T47D (cell line): ENCODE measurements at regions not wholly inside any gene's neighbourhood (a gene's known extent, or its start where the extent isn't known, plus 50 kb on each side); places are given as distances from the start of the nearest gene placed in this dataset.

Experiments
- DNase-seq, 2 experiments: peaks; one replicate each; pipeline versions ENCODE4 v3.0.0 to v3.0.0-alpha.2; 2011 to 2012; ENCODE audit warnings: low read depth in 1 of 2, low spot score in 1 of 2
- JUND ChIP-seq: IDR thresholded peaks from 2 replicates; pipeline ENCODE4 v1.6.1; 2012; ENCODE audit warnings: low read depth
- in situ Hi-C: cut with HindIII; loops from 2 replicates; pipeline ENCODE4 v1.10.0; 2016; ENCODE audit warnings: low sequenced_read_pairs, low pct_unique_long_range_greater_than_20kb

DNA sequence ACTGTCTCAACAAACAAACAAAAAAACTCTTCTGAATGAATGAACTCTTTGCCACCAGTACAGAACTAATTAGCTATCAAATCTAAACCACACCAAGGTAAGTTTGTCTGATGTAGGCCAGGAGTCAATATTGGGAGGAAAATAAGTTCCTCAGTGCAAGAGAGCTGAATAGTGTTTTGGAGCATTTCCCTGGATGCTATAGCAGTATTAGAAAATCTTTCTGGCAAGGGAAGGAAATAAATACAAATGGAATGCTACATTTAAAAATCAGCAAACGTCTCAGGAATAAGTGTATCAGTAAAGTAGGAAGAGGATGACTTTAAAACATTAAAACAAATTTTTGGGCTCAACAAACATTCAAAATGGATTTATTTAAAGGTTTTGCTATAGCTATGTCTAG, 81.3 kb upstream of the TMTC4 start:
- TF ChIP-seq JUND: no peak
- in situ Hi-C loops: no loop called here

DNA sequence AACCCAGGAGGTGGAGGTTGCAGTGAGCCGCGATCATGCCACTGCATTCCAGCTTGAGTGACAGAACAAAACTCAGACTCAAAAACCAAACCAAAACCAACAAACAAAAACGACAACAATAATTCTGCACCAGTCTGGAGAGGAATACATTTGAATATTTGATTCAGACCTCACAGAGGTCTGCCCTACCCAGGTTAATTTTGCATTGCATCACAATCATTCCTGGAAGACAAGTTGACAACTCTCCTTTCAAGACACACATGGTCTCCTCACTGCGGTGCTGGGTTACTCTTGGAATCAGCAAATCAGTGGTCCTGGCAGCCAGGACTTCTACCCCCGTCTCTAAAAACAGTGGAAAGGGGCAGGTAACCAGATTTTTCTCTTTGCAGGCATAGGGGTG, 79.9 kb upstream of the TMTC4 start:
- in situ Hi-C loops: no loop called here
- no peak for TF ChIP-seq JUND
- no peak for DNase-seq

More for the DNA sequence above, 81.3 kb upstream of the TMTC4 start:
- no peak for DNase-seq

DNA sequence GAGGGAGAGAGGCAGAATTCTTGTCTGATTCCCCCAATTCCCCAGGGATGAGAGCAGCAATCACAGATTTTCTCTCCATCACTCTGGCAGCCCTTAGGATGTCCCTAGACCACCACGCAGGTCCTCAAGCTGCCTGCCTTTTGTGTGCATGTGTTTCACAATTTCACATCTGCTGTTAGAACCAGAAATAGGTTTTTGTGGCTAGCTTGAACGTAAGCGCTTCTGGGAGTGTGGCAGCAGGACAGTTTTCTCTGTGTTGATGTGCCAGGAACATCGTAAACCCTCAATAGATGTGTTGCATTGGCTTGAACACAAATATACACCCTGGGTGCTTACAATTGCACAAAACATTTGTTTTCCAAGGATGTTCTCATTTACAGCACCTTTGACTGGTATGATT, 78.8 kb upstream of the TMTC4 start:
- no peak for DNase-seq
- TF ChIP-seq JUND: no peak
- in situ Hi-C loops: no loop called here

DNA sequence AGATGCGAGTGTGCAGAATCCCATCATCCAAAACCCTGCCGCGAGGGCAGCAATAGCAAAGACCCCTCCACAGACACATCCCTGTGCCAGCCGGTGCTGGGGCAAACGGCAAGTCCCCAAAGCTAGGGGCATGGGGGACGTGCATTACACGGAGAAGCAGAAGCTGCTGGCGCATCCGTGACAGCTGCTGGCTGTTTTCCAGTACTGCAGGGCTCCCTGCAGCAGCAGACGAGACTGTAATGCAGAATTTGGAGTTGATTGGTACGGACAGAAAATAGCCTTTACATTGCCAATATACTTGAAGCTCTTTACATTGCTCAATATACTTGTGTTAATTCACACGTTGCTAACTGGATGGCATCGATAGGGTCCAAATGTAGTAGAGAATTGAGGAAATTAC, 77.2 kb upstream of the TMTC4 start:
- no peak for DNase-seq
- TF ChIP-seq JUND: no peak
- in situ Hi-C loops: no loop called here

DNA sequence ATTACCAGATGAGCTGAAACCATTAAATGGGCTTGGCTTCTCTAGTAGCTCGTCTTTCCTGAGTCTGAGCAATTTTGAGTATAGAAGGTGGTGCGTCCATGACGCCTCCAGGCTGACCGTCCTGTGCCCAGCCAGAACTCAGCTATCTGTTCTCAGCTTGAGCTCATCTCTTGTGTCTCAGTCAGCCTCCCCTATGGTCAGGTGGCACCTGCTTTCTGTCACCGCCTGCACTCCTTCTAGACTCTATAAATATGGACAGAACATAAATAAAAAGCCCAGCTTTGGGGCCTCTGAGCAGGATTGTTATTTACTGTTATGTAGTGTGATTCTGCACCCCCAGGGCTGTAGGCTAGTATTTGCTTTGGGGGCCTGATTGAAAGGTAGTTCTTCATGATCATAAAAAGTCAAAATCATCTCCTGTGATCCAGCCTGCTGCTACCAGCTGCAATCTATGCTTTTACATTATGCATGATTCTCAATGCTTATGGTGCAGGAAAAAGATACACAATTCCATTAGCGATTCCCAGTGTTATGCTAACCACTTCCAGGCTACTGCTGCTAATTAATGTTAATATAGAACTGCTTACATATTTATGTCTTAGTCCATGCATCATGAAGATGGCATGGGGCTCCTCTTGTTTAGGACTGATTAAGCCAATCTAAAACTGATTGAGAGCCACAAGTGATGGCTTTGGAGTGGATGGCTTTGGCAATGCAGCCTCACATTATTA, 72.5 kb upstream of the TMTC4 start:
- no peak for DNase-seq
- in situ Hi-C loops: no loop called here
- no peak for TF ChIP-seq JUND

DNA sequence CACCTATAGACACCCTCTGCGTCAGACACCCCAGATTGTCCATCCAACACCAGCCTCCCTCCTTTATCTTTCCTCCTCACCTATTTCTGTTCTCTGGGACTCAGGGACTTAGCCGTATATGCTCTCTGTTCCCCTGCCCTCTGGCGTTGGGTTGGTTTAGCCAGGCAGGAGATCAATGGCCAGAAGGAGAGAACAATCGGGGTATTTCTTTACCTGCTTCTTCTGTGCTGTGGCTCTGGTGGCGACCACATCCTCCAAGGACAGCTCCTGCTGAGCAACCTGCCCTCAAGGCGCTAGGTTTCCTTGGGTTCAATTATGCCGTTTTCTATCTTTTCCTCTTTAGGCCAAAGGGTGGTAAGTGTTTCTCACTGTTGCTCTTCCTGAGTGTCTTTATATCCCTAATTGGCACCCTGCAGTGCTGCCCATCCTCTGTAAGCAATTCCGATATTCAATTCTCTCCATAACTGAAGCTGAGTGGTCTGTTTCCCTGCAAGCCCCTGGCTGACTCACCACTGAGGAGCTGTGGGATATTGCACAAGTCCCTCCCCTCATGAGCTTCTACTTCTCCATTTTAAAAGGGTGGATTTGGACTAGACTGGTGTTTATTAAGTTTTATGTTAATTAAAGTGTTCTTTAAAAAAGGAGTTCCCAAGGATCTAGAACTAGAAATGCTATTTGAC, 63.7 kb upstream of the TMTC4 start:
- in situ Hi-C loops: no loop called here
- TF ChIP-seq JUND: no peak
- no peak for DNase-seq

DNA sequence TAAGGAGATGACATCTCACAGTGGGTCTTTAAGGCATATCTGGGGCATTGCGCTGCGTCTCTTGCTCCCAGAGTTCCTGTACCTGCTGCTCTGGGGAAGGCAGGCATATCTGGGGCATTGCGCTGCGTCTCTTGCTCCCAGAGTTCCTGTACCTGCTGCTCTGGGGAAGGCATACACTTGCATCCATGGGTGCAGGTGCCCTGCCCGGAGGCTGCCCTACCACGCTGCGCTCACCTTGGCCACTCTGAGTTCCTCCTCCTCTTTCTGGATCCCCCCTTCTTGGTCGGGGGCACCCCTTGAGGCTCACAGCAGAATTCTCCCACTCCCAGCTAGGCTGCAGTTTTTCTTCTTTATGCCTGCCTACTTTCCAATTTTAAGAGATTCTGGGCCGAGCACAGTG, 60.9 kb upstream of the TMTC4 start:
- in situ Hi-C loops: no loop called here
- DNase-seq: no peak
- no peak for TF ChIP-seq JUND

DNA sequence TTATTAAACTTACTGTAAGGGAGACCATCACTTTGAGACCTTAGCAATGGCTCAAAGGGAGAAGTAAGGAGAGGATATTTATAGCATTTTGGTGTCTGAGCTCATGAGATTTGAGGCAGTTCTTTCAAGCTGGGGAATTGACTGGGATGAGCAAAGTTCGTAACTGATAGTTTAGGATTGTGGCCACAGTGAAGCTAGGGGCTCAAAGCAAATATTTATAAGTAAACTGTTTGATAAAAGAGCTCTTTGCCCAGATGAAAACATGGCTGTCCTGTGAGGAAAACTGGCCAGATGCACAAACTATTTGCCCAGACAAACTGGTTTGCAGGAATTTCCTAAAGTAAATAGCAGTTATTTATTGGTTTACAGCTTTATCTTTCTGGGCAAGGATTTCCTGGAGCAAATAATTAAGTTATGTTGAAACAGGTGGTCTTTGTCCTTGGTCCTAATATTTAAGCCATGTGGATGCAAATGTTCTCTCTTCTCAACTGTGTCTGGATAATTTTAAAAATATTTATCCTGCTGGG, 59.7 kb upstream of the TMTC4 start:
- in situ Hi-C loops: no loop called here
- peak in 1 of 2 experiments; percentile 76 for DNase-seq
- TF ChIP-seq JUND: no peak

DNA sequence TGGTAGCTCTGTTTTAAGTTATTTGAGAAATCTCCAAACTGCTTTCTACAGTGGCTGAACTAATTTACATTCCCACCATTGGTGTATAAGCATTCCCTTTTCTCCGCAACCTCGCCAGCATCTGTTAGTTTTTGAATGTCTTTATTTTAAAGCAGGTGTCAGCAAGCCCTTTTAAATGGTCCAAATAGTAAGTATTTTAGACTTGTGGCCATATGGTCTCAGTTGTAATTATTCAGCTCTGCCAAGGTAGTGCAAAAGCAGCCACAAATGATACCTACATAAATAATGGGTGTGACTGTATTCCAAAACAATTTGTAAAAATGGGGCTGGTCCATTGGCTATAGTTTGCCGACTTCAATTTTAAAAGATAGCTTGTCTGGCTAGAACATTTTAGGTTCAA, 58.7 kb upstream of the TMTC4 start:
- no peak for DNase-seq
- TF ChIP-seq JUND: no peak
- in situ Hi-C loops: no loop called here

DNA sequence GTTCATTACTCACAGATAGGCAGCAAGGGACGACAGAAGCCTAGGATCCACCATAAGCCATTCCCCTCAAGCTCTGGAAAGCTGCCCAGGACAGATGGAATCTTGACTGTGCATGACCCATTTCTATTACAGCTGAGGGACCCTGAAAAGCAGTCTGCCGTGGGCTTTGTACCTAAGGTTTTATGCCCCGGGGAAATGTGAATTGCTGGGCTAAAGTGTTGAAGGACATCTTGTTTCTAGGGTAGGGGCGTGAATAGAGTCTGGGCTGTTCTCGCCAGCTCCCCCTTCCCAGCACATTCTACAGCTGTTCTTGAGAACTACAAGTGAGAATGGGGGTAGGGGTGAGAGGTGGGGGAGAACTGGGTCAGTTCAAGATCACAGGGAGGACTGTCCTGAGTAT, 53.6 kb upstream of the TMTC4 start:
- in situ Hi-C loops: no loop called here
- DNase-seq: no peak
- TF ChIP-seq JUND: no peak

DNA sequence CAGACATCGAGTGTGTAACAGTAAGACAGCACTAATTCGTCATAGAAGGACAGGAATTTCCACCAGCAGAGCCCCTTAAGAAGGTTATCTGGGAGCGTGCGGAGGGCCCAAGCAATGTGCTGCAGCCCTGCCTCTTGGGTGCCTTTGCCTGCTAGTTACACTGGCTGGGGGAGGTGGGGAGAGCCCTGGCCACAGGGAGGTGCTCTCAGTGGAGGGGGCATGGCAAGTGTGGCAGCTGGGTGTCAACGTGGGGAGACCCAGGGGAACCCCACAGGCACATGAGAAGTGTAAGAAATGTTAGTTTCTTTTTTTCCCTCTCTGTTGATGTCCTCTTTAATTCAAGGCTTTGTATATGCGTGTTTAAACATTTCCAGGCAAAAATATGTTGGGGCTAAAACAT, 50.9 kb upstream of the TMTC4 start:
- no peak for DNase-seq
- in situ Hi-C loops: no loop called here
- TF ChIP-seq JUND: no peak

DNA sequence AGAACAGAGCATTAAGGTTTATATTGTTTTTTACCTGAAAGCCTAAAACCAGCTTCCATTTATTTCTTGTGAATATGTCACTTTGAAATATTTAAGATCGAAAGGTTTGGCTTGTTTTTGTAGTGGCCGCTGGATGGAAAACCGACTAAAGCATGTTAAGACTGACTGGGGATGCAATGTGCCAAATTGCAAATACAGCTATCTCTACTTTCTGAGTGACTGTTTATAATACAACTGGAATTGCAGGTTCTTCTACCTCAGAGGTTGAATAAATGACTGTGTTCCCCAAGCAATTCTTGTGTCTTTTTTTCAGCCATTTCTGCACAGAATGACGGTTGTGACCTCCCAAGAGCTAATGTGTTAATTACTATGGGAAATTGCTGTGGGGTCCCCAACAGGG, 50.0 kb upstream of the TMTC4 start:
- peak in 1 of 2 experiments; percentile 74 for DNase-seq
- no peak for TF ChIP-seq JUND
- in situ Hi-C loops: no loop called here
